Mucosa of descending colon (tissue), 3 donors: ENCODE measurements at regions not wholly inside any gene's neighbourhood (a gene's known extent, or its start where the extent isn't known, plus 50 kb on each side); places are given as distances from the start of the nearest gene placed in this dataset.

Source experiments
- ATAC-seq: fragments of 200-7000 bp; cut with Tn5 transposase; one replicate; pipeline ENCODE4 v1.9.1; 2020; ENCODE audit warnings: mild to moderate bottlenecking, moderate library complexity
- DNase-seq, 3 donors: peaks; one replicate each; pipeline ENCODE4 v3.0.0-alpha.2; 2020
- H3K36me3 ChIP-seq: fragments of 200-600 bp; one replicate; pipeline ENCODE4 v1.8.0; 2021; ENCODE audit warnings: low read depth, mild to moderate bottlenecking
- H3K4me1 ChIP-seq: fragments of 200-600 bp; one replicate; pipeline ENCODE4 v1.8.0; 2021; ENCODE audit warnings: low read depth, mild to moderate bottlenecking
- H3K4me3 ChIP-seq: fragments of 200-600 bp; one replicate; pipeline ENCODE4 v1.8.0; 2021; ENCODE audit warnings: mild to moderate bottlenecking
- H3K9me3 ChIP-seq: fragments of 200-600 bp; one replicate; pipeline ENCODE4 v1.8.0; 2021; ENCODE audit warnings: mild to moderate bottlenecking
- CTCF ChIP-seq: fragments of 200-600 bp; IDR thresholded peaks from one replicate; pipeline ENCODE4 v1.8.0; 2022; ENCODE audit warnings: antibody characterized with exemption, mild to moderate bottlenecking
- intact Hi-C, 2 donors: fragments of 100-400 bp; cut with DNase I in 1 of 2; cut with micrococcal nuclease in 1 of 2; formaldehyde crosslinking; loops; one replicate each; pipeline versions ENCODE4 v1.11.0 to v1.11.1; 2022; cut with DNase I, micrococcal nuclease
- donor health status: DM: no; HTN: no; CAD: no; lungs with moderate emphysema.
- donor health status: DM: no; HTN: no; CAD: no.
- donor health status: DM: no; HTN: yes; CAD: no.

- H3K4me3 ChIP-seq: no peak overlapping the region
- H3K9me3 ChIP-seq: no peaks in the 10 kb centered on the region
- ATAC-seq (no peak), DNase-seq (no peak)
- H3K36me3 ChIP-seq: no peaks in the 10 kb centered on the region
- H3K4me1 ChIP-seq: peaks cover 5% of the 10 kb centered on the region
- intact Hi-C loops: no loop called here
- TF ChIP-seq CTCF: no peak
These were observed 183.0 kb upstream of the NOCT start for GRCh38 chr4:138832563-138832962.

DNA sequence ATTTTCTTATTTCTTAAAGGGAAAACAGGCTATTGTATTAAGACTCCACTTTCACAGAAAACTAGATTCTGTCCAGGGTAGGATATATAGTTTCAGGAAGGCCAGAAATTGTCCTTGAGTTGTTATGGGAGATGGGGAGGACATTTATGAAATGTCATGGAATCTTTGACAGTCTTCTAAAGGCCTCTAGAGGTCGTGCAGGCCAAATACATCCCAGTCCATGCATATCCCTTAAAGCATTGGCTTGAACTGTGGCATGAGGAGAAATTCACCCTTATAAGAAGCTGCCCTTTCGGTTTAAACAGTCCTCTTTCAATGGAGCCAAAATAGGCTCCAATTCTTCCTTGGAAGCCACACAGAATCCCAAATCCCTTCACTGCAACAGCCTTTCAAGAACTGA, 183.6 kb upstream of the NOCT start:
- DNase-seq (no peak), ATAC-seq (no peak)
- no peak overlapping the region for H3K4me3 ChIP-seq
- H3K9me3 ChIP-seq: no peaks in the 10 kb centered on the region
- no peak for TF ChIP-seq CTCF
- no peaks in the 10 kb centered on the region for H3K36me3 ChIP-seq
- H3K4me1 ChIP-seq: peaks cover 5% of the 10 kb centered on the region
- intact Hi-C loops: no loop called here

DNA sequence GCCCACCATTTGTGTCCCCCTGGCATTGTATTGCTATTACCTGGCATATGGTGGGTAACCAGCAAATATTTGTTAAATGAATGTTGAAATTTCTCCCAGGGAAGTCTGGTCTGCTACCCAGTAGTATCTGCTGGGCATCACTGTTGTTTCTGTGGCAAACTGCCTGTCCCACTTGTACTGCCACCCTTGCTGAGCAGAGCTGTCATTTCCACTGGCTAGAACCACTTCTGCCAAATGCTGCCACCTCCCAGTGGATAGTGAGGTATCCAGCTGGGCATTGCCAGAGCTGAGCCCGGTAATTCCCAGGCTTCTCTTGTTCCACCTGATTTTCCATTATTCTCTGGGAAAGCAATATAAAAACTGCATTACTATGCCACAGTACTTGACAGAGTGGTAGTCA, 186.7 kb upstream of the NOCT start:
- Histone ChIP-seq H3K4me1 (no peaks in the 10 kb centered on the region), H3K36me3 (no peaks in the 10 kb centered on the region), H3K9me3 (no peaks in the 10 kb centered on the region), H3K4me3 (no peak overlapping the region)
- DNase-seq (no peak), ATAC-seq (no peak)
- intact Hi-C loops: no loop called here
- TF ChIP-seq CTCF: no peak

- DNase-seq (no peak), ATAC-seq (no peak)
- TF ChIP-seq CTCF: no peak
- Histone ChIP-seq H3K4me1 (no peaks in the 10 kb centered on the region), H3K36me3 (no peaks in the 10 kb centered on the region), H3K4me3 (no peak overlapping the region), H3K9me3 (no peaks in the 10 kb centered on the region)
- intact Hi-C loops: no loop called here
These were observed 188.8 kb upstream of the NOCT start for GRCh38 chr4:138826754-138827153.

DNA sequence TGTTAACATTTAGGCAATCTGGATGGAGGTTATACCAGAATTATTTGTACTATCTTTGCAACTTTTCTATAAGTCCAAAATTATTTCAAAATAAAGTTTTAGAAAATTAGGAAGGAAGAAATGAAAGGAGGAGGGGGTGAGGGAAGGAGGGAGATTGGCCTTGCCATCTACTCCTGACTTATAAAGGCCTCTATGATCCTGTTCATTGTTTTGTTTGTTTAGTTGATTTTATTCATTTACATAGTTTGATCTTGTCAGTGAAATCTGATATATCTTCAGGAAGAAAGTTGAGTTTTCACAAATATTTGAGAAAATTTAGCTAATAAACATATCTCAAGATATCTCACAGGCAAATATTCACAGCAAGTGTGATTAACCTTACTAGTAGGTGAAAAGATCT, 189.3 kb upstream of the NOCT start:
- no peaks in the 10 kb centered on the region for H3K4me1 ChIP-seq
- no peaks in the 10 kb centered on the region for H3K36me3 ChIP-seq
- TF ChIP-seq CTCF: no peak
- ATAC-seq (no peak), DNase-seq (no peak)
- no peaks in the 10 kb centered on the region for H3K9me3 ChIP-seq
- H3K4me3 ChIP-seq: no peak overlapping the region
- intact Hi-C loops: no loop called here

DNA sequence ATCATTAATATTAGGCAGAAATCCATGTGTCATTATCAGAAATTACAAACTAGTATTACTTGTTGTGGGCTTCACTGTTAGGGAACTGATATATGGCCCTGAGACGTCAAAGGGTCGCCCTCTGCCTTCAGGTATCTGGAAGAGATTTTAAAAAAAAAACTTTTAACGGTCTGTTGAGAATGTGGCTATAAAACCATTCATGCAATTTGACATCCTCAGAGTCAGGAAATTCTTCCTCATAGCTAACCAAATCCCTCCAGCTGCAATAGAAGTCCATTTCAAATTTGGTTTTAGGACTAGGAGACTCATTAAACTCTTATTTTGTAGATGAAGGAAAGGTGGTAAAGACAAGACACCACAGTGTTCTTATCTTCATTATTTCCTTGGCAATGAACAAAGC, 194.2 kb upstream of the NOCT start:
- intact Hi-C loops: no loop called here
- no peak for DNase-seq
- Histone ChIP-seq H3K4me1 (no peaks in the 10 kb centered on the region), H3K4me3 (no peak overlapping the region), H3K9me3 (no peaks in the 10 kb centered on the region), H3K36me3 (no peaks in the 10 kb centered on the region)
- ATAC-seq: no peak
- no peak for TF ChIP-seq CTCF
